ENCODE measurements at regions not wholly inside any gene's neighbourhood (a gene's known extent, or its start where the extent isn't known, plus 50 kb on each side); places are given as distances from the start of the nearest gene placed in this dataset.

DNA sequence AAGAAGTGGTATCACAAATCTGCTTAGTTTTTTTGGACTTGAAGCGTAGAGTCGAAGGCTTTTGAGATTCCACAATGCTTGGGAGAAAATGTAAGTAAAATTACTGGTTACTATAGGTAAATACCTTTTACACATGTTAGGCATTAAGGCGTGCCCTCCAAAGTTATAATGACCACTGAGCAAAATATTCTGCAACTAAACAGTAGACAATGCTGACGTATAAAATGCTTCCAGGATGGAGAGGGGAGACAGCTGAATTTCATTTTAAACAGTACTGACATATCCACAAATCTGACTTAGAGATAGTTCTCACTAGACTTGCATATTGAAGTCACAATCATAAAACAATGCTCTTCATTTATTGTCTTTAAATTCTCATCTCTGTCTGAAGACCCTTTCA lies 144.5 kb upstream of the DCN start:
- DNase-seq: no peak

DNA sequence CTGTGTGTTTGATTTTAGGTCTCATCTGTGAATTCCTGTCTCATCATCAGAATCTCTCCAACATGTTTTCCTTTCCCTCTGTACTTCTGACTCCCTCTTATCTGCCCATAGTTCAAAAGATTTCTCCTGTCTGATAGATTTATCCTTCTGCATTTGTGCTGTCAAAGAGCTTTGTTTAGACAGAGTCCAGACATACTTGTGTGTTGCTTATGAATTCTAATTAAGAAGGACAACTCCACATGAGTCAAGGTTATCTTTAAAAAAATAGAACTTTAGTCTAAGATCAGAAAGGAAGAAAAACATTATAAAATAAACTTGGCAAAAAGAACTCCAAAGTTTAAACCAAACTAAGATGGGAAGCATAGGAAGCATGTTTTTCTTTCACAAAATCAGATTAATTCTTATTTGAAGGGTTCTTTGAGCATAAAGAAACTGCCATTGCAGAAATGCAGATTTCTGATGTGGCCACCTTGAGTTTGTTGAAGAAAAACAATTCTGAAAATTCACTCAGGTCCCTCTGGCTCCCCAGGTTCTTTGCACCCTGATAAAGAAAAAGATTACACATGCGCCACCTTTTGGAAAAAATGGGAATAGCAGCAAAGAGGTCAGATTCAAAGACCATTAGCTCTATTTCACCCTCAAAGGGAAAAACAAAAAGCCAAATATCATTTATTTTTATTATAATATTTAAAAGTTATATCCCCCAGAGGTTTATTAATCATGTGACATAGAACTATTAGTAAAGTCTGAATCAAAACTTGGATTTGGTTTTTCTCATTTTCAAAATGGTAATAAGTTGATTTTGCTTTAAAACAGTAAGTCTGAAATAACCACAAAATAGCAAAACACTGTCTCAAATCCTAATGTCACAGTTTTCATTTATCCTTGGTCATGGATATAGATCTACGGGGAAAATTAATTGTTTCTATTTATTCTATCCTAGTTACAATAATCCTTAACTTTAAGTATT lies 143.7 kb upstream of the DCN start:
- DNase-seq: peak; percentile 49 to 59

DNA sequence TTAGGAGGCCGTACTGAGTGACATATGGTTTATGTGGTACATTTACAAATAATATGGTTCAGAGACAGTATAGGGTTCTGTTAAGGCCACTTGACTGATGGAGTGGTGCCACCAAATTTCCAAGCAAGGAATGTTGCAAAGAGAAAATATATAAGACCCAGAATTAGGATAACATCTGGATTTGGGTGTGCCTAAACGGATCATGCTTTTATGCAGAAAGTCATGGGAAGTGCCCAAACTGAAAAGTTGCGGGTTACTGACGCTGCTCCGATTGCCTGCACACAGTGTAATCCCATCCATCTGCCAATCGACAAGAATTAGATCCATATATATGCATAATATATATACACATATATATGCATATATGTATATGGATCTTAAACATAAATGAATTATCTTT lies 138.4 kb upstream of the DCN start:
- DNase-seq: no peak

DNA sequence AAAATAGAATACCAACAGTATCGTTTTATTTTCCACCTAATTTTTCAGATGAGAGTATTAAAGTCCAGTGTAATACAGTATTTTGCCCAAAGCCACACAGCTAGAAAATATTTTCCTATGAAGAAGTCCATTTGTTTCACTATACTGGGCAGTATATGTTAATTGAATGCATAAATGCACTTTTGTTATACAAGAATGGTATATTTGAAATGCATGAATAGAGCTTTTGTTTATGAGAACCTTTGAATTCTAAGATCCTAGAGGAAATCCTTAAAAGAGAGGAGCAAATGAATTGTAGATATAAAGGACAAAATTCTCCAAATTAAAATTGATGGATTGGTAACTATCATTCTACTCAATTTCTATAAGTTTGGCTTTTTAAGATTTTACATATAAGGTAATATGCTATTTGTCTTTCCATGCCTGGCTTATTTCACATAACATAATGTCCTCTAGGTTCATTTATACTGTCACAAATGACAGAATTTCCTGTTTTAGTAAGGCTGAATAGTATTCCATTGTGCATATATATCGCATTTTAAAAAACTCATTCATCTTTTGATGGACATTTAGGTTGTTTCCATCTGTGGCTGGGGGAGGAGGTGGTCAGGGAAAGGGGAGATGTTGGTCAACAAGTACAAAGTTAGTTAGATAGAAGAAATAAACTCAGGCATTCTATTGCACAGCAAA lies 136.6 kb upstream of the DCN start:
- no peak for DNase-seq

DNA sequence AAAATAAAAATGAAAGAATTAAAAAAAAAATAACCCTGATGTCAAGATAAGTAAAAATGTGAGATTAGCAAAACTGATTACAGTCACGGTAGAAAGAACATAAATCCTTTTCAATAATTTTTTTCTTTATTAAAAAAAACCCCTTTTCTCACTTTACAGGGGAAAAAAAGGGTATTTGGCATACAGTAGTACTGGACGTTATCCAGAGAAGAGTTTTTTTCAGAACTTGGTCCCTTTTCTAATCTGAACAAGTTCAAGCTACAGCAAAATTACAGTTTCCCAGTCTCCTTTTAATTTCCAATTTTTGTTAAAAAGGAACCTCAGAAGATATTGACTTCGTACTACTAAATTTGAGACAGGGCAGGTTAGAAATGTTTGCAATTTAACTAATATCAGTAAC lies 134.7 kb upstream of the DCN start:
- no peak for DNase-seq

DNA sequence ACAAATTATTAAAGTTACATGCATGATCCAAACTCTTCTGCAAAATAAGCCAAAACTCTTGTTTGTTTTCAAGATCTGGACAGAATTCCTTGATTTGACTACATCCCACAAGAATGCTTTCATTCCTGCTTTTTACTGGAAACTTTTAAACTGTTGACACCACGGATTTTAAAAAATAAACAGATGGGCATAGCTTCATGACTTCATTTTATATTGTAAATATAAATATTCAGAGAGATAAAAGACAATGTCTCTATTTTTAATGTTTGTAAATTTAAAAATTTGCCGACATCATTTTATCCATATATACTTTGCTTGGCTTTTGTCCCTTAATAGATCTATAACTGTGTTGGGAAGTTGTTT lies 134.3 kb upstream of the DCN start:
- DNase-seq: no peak

DNA sequence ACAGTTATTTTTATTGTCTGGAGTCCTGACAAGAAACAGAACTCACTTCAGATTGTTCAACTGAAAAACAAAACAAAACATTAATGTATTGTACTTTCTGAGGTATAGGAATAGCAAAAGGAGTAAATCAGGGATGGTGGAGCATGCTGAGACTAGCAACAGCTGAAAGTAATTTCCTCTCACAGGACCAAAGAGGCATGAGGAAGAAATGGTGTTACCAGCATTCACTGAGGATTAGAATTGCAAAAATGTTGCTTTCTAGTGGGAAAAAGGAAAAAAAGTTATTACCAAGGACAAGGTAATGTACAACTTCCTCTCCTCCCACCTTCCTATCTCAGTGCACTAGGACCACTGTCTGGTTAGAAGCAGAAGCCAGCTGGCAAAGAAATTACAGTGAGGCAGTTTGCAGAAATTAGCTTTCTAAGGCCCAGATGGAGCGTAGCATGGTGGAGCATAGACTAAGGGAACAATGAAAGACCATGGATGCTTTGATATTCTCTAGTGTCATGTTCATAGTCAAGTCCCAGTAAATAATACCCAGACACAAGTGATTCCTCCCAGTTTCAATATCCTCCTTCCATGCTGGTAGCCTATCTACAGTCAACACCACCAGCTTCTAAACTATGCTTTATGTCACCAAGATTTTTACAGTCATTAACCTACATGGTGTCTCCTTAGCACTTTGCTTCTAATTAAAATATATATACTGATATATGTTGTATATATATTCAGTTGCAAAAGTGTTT lies 133.7 kb upstream of the DCN start:
- DNase-seq: no peak

DNA sequence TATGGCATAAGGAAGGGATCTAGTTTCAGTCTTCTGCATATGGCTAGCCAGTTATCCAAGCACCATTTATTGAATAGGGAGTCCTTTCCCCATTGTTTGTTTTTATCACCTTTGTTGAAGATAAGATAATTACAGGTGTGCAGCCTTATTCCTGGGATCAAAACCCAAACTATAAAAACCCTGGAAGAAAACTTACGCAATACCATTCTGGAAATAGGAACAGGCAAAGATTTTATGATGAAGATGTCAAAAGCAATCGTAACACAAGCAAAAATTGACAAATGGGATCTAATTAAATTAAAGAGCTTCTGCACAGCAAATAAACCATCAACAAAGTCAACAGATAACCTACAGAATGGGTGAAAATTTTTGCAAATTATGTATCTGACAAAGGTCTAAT lies 128.5 kb upstream of the DCN start:
- DNase-seq: no peak

DNA sequence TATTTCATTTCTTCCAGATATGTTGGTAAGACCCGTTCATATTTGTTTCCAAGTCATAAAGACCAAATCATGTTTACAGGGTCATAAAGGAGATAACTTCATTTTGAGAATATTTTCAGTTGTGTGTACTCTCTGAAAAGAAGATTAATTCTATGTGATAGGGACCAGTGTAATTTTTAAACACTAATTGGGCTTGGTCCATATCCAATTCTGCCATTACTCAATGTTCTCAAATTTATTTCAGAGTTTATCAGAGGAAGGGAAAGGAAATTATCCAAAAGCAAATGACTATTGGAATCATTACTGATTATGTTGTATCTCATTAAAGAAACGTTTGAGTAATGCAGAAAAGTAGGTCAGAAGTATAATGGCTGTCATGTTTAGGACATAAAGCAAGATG lies 126.8 kb upstream of the DCN start:
- no peak for DNase-seq

DNA sequence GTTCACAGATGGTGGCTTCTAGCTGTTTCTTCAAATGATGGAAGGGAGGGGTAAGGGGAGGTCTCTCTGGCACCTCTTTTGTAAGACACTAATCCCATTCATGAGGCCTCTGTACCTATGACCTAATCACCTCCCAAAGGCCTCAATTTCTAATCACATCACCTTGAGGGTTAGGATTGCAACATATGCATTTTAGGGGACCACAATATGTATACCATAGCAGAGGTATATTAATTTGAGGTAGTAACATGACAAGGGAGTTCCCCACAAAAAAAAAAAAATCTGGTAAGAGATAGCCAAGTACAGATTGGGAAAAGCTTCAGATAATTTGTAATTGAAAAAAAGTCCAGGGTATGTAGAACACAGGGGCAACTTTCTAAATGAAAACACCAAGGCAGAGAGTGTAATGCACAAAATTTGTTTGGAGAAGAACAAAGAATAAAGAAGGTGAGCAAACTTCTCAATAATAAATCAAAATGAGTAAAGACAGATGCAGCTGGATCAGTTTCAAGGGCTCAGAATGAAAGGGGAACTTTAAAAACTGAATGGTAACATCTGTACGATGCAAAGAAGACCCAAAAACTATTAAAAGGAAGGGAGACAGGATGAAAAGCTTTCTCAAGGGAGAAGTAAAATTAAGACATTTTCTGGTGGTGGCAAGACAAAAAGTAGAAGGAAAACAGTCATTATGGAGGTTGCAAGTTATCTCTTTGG lies 125.5 kb upstream of the DCN start:
- no peak for DNase-seq

DNA sequence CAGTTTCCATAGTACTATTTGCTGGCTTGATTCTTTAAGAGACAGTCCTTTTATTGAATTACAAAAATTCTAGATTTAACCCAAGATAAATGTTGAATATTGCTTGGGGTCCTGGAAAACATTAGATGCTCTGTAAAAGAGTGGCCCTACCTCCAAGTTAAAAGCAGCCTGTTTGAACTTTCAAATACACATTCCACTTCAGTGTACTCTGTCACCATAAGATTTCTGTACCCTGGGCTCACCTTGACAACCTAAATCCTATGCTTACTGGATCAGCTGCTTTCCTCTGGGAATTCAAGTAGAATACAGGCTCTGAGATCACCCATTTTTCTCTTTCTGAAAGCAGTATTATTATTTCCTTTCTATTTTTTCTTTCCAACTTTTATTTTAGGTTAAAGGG lies 107.7 kb upstream of the DCN start:
- DNase-seq: no peak

DNA sequence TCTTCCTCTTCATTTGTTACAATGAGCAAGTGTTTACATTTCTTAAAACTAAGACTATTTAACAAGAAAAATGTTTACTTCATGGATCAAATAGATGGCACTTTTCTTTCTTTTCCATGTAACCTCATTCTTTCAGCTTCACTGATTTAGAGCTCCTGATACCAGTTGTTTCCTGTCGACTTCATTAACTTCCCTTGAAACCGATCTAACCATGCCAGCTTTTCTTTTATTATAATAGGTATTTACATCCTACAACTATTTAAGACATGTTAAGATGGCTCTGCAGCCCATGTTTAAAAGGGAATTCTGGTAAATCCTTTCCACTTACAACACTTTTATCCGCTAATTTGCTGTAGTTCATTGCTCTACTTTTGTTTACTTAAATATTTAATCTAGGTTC lies 107.3 kb upstream of the DCN start:
- no peak for DNase-seq

DNA sequence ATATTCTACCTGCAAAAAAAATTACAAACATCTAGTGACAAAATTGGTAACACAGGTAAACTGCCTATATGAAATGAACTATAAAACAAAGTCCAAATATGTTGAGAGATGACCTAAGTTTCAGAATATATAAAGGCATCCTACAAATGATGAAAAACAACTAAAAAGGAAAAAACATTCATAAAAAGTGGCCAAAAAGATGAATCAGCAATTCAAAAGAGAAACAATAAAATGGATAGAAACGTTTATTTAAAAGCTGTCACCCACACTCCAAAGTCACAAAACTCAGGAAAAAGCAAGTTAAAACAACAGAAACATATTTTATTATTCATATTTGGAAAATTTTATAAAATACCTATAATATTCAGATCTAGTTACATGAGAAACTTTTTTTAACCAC lies 106.5 kb upstream of the DCN start:
- DNase-seq: no peak

DNA sequence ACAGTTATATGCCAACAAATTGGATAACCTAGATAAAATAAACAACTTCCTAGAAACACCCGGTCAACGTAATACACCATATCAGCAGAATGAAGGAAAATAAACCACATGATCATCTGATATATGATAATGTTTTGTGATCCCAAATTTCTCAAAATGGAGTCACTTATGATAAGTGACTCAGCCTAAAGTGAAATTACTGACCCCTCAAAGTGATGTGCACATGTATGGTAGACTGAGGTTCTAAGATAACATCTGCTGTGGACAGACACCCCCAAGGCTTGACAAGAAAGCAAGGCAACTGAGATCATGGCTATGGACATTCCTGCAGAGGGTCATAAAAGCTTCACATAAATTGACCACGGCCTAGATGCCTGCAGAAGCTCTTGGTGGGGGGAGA lies 105.1 kb upstream of the DCN start:
- DNase-seq: no peak

DNA sequence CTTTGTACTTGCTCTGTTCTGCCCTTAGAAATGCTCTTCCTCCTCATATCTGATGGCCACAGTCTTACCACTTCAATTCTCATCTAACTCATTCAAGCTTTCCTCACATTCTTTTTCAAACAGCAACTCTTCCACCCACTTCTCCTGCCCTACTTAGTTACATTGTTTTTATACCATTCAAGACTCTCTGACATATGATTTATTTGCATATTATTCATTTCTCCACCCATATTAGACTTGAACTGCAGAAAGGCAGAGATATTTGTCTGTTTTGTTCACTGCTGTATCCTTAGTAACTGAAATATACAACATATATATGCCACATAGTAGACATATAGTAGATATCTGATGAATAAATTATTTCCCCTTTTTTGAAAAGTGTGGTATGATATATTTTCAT lies 95.5 kb upstream of the DCN start:
- DNase-seq: no peak

DNA sequence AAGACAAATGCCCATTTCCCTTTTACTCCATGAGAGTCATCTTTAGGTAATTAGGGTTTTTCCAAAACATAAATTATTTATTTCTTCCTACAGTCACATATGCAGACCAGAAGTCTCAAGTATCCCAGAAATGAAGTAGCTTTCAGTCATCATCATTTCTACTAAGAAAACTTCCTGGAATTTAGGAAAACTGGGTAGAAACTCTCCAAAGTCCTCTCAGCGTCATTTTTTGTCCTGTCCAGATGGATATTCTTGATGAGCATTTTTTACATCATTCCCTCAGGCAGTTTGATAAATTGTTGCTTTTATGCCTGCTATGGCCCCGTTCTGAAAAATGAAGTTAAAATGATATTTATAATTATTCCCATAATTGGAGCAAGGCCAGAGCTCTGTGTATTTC lies 93.9 kb upstream of the DCN start:
- no peak for DNase-seq

DNA sequence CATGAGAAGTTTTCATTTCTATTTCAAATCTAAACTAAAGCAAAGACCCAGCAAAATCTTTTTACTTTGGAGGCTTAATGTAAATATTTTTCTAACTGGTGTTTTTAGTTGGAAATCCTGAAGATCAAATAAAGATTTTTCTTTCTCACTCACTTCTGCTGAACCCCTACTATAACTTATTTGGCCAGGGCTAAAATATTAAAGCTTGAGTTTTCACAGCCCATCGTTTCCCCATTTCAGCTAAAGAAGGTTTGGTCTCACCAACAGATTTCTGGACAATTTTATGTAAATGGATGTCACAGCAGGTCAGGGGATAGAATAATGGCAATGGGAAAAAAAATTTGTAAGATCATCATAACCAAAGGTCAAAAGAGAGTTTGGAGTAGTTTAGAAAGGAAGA lies 92.7 kb upstream of the DCN start:
- DNase-seq: no peak

DNA sequence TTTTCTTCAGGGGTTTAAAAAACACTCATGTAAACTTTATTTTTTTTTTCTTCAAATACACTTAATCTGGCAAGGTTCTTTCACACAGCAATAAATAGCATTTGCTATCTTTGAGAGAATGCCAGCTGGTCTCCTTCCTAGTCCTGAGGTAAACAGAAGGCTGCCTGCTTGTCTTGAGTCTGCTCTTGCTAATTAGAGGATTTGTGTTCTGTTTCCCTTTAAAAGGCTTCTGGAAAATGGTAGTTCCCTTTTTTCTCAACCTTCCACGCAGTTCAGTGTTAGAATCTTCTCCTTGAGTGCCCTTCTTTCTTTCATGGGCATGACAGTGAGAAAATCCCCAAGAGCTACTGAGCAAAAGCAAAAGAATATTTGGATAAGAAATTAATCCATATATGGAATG lies 92.3 kb upstream of the DCN start:
- DNase-seq: no peak

DNA sequence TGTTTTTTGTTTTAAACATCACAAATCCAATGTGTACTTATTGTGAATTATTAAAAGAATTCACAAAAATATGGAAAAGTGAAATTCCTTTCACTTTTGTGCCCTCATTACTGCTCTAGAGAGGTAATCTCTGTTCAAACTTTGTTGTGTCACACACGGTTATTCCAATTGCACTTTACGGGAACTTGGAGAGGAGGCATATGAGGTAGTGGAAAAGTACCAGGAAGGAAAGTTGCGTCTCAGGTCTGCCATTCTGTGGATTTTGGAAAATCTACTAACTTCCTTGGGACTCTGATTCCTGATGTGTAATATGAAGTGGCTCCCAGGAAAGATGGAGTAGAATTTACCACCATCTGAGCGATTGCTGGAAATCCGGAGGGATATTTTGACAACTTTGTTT lies 90.9 kb upstream of the DCN start:
- no peak for DNase-seq

DNA sequence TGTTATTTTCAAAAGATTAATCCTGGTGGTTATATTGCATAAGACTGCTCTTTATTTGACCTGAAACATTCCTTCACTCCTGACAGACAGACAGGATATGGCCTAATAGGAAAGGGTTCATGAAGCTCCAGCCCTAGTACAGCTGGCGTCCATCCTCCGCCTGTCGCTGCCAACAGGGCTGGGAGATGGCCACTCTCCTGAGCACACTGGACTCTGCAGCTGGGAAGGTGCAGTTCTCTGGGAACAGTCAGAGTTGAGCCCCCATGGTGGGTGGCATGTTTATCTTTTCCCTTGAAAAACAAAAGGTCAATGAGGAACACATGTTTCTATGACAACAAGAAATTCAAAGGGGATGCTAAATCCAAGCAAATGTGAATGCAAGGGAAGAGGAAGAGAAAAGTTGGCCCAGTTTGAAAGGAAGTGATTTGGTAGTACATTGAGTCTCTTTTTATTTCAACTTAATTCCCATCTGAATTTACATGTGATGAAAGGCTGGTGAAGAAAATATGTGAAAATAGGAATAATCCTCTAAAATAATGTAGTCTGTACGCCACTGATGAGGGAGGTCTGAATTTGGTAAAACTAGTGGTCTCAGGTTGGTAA lies 89.9 kb upstream of the DCN start:
- no peak for DNase-seq

DNA sequence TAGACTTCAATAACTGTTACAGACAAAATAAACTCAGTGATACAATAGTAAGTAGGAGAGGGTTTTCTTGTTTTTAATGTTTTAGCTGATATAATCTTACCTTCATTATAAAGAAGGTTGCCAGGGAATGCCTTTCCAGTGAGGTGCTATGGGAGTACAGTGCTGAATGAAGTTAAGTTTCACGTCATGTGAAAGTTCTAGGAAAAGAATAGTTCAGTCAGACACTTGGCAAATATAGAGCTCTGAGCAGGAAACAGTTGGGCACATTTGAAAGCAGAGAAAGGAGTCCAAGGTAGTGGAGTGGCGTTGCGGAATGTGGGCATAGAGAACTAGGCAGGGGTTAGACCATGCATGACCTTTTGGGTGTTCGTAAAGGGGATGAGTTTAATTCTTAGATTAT lies 88.6 kb upstream of the DCN start:
- DNase-seq: no peak

DNA sequence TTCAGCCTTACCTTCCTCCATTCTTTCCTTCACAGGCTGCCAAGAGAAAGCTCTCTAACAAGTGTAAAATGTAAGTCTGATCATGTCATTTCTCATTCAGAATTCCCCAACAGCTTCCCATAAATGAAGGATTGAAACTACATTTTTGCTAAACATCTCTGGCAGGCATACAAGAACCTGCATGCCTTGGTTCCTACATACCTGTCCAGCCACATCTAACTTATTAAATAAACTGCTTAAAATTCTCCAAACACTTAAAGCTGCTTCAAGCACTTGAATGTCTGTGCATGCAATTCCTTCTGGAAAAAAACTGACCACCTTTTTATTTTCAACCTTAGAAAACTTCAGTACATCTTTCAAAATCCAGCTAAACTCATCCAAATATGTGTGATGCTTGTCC lies 84.4 kb upstream of the DCN start:
- DNase-seq: no peak

DNA sequence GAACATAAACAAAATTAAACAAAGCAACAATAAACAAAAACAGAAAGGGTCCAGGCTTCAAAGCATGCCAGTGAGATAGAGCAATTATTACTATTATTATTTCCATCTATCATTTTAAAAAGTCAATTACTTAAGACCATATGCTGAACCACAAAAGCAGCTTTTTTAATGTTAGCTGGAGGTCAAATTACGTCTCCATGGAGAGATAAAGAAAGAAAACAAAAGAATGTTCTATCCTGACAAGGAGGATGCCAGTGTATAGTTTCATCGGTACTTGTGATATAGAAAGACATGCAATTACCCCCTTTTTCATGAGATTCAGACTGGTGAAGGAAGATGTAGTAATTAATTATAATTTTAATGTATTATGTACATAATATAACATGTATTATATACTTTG lies 81.6 kb upstream of the DCN start:
- DNase-seq: no peak

Measured in stimulated activated CD4-positive, alpha-beta T cell treated with anti-CD3 and anti-CD28 coated beads, Interleukin-2, amount 100 ng/mL, for 48 hours (primary cell).